ENCODE measurements at regions not wholly inside any gene's neighbourhood (a gene's known extent, or its start where the extent isn't known, plus 50 kb on each side); places are given as distances from the start of the nearest gene placed in this dataset.

DNA sequence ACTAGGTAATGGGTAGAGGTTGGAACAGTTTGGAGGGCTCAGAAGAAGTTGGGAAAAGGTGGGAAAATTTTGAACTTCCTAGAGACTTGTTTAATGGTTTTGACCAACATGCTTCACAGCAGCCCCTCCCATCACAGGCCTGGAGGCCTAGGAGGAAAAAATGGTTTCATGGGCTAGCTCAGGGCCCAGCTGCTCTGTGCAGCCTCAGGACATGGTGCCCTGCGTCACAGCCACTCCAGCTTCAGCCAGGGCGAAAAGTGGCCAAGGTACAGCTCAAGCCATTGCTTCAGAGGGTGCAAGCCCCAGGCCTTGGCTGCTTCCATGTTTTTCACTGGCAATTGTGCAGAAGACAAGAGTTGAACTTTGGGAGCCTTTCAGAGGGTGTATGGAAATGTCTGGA is 453.7 kb downstream of the LRRC70 start:
- Mint-ChIP-seq H3K36me3 (ENCODE audit: insufficient read depth in 1 of 3, low read depth in 3 of 3) (peaks cover 21 to 49% (median 41%) of the 10 kb centered on the region in 3 experiments), H3K4me3 (no peak overlapping the region), H3K9me3 (peaks cover 62 to 66% of the 10 kb centered on the region in 2 experiments), H3K4me1 (no peaks in the 10 kb centered on the region), H3K27ac (no peak overlapping the region), H3K27me3 (ENCODE audit: low read depth) (no peaks in the 10 kb centered on the region)
- Histone ChIP-seq H3K27ac (ENCODE audit: insufficient read length, low read depth, low read length) (no peak overlapping the region), H3K4ac (ENCODE audit: low read depth, low read length) (no peak overlapping the region), H3K4me1 (ENCODE audit: insufficient read depth, low read length) (no peaks in the 10 kb centered on the region), H3K4me2 (ENCODE audit: insufficient read depth, insufficient read length, low read length) (no peak overlapping the region), H3K9ac (ENCODE audit: extremely low read depth, insufficient read length, low read length) (no peak overlapping the region), H2BK12ac (ENCODE audit: insufficient read length, low read depth, low read length) (no peak overlapping the region), H4K8ac (replicated peaks; ENCODE audit: insufficient read length, low read depth, low read length) (no peak overlapping the region), H3K18ac (ENCODE audit: insufficient read length, low read depth, low read length) (no peak overlapping the region), H3K9me3 (ENCODE audit: control insufficient read depth, low read depth, low read length) (peaks cover 24% of the 10 kb centered on the region), H2BK120ac (ENCODE audit: low read depth, low read length, poor library complexity, severe bottlenecking) (no peak overlapping the region), H3K23me2 (ENCODE audit: insufficient read length, low read depth, low read length, poor library complexity, severe bottlenecking) (no peaks in the 10 kb centered on the region), H4K91ac (ENCODE audit: insufficient read length, low read depth, low read length) (no peak overlapping the region), H2BK15ac (ENCODE audit: low read depth, low read length) (no peak overlapping the region), H4K20me1 (ENCODE audit: control insufficient read depth, insufficient read depth, insufficient read length) (no peaks in the 10 kb centered on the region), H2AK5ac (ENCODE audit: insufficient read length, low read length) (no peak overlapping the region), H3K23ac (ENCODE audit: insufficient read length, low read depth, low read length) (no peak overlapping the region), H3K27me3 (ENCODE audit: insufficient read depth, low read length) (no peaks in the 10 kb centered on the region), H2AFZ (ENCODE audit: low read length) (no peak overlapping the region), H4K5ac (ENCODE audit: insufficient read length, low read depth, low read length) (no peak overlapping the region), H2BK5ac (ENCODE audit: insufficient read length, low read length) (no peak overlapping the region), H3K56ac (ENCODE audit: insufficient read length, low read depth, low read length) (no peak overlapping the region), H3K79me1 (ENCODE audit: insufficient read depth, low read depth, low read length, poor library complexity, severe bottlenecking) (no peaks in the 10 kb centered on the region), H3T11ph (ENCODE audit: low read length) (no peak overlapping the region), H3K14ac (ENCODE audit: insufficient read depth, low read length) (no peak overlapping the region), H3K79me2 (ENCODE audit: insufficient read depth, low read length) (no peaks in the 10 kb centered on the region), H2BK20ac (ENCODE audit: low read depth, low read length, poor library complexity, severe bottlenecking) (no peak overlapping the region)
- DNase-seq, result no peak
- no peak for TF ChIP-seq CTCF (conservative IDR thresholded peaks at IDR 0.05)
- no CpG with 5 or more reads among the region's 2 CpGs for WGBS (ENCODE audit: extremely low coverage, insufficient read length, low lambda C conversion rate)

All from H9 (cell line).